Activated CD8-positive, alpha-beta memory T cell treated with anti-CD3 and anti-CD28 coated beads, Interleukin-2, amount 10 ng/mL, durations not matched to agents 7 days and 5 days (primary cell): ENCODE measurements at regions not wholly inside any gene's neighbourhood (a gene's known extent, or its start where the extent isn't known, plus 50 kb on each side); places are given as distances from the start of the nearest gene placed in this dataset.

Experiments
- ATAC-seq: fragments of 150-1000 bp; cut with Tn5 transposase; one replicate; pipeline ENCODE4 v1.10.0; 2021; ENCODE audit warnings: moderate library complexity
- CTCF ChIA-PET: fragments of 350-600 bp; sonication (Branson Sonifier 250); formaldehyde crosslinking; loops from one replicate; lab custom pipeline; 2021; ENCODE audit warnings: antibody characterized with exemption; lab: Charles Lee
- DNase-seq: peaks from one replicate; pipeline ENCODE4 v3.0.0-alpha.2; 2020
- H3K27ac Mint-ChIP-seq: one replicate; pipeline ENCODE4 v1.8.0; 2021; ENCODE audit warnings: mild to moderate bottlenecking, mixed read lengths
- H3K27me3 Mint-ChIP-seq: one replicate; pipeline ENCODE4 v1.8.0; 2021; ENCODE audit warnings: mixed read lengths
- H3K36me3 Mint-ChIP-seq: one replicate; pipeline ENCODE4 v1.8.0; 2021; ENCODE audit warnings: mild to moderate bottlenecking, mixed read lengths
- H3K4me1 Mint-ChIP-seq: one replicate; pipeline ENCODE4 v1.8.0; 2021; ENCODE audit warnings: mixed read lengths
- H3K4me3 Mint-ChIP-seq: one replicate; pipeline ENCODE4 v1.8.0; 2021; ENCODE audit warnings: mild to moderate bottlenecking, moderate library complexity, mixed read lengths
- H3K9me3 Mint-ChIP-seq: one replicate; pipeline ENCODE4 v1.8.0; 2022; ENCODE audit warnings: low read depth, mixed read lengths

DNA sequence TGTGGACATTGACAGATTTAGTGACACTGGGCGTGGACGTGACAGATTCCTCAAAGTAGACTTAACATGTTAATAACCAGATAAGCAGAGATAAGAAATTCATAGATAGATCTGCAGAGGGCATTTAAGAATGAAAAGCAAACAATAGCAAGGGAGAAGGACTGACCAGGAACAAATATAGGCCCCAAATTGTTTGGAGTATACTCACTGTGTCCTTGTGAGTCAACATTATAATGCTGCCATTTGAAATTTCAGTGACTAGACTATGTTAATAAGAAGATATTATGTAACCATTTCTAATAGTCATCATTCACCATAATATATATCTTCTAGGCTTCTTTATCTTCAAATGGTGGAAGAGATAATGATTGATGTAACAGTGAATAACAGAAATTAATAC, 78.1 kb upstream of the SLC38A11 start:
- CTCF ChIA-PET = no interaction called here
- H3K9me3 Mint-ChIP-seq = no peaks in the 10 kb centered on the region

DNA sequence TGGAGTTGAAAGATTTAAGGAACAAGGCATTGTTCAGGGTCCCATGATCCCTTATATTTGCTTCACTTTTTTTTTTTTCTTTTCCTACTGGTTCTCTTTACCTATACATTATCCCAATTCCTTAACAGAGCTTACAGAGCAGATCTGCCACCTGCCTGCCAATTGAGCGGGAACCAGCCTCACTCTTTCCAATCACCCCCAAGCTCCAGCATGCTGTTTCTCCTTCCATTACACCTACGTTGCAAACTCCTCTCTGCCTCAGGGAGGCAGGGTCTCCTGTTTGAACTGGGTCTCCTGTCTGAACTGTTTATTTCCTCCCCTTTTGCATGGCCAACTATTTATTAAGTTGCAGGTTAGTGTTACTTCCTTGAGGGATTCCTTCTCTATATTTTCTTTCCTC, 77.2 kb upstream of the SLC38A11 start:
- Mint-ChIP-seq H3K27me3 (no peaks in the 10 kb centered on the region), H3K4me1 (no peaks in the 10 kb centered on the region), H3K9me3 (no peaks in the 10 kb centered on the region), H3K4me3 (no peak overlapping the region), H3K36me3 (no peaks in the 10 kb centered on the region), H3K27ac (no peak overlapping the region)
- DNase-seq = no peak
- CTCF ChIA-PET = no interaction called here
- ATAC-seq = no peak

More for the DNA sequence above, 78.1 kb upstream of the SLC38A11 start:
- Mint-ChIP-seq H3K36me3 (no peaks in the 10 kb centered on the region), H3K27ac (no peak overlapping the region), H3K4me1 (no peaks in the 10 kb centered on the region), H3K27me3 (no peaks in the 10 kb centered on the region), H3K4me3 (no peak overlapping the region)
- no peak for ATAC-seq
- DNase-seq = no peak

DNA sequence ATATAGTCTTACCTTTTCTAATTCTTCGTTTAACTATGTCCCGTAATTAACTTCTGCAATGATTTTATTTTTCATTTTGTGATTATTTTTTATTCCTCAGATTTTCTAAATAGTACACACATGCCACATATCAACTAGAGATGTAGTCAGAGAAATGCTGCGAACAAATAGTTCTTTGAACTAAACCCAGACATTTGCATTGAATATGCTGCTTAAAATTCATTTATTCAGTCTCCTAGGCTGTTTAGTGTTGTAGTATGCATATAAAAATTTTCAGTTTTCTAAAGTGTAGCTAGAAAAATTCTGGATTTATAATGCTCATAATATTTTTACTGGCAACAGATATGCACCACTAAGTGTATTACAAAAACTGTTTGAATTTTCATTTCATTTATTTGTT, 68.9 kb upstream of the SLC38A11 start:
- ATAC-seq (no peak), DNase-seq (no peak)
- CTCF ChIA-PET = no interaction called here
- no peaks in the 10 kb centered on the region for H3K9me3 Mint-ChIP-seq
- H3K4me1 Mint-ChIP-seq = no peaks in the 10 kb centered on the region
- no peak overlapping the region for H3K27ac Mint-ChIP-seq
- no peaks in the 10 kb centered on the region for H3K36me3 Mint-ChIP-seq
- H3K27me3 Mint-ChIP-seq = no peaks in the 10 kb centered on the region
- H3K4me3 Mint-ChIP-seq = no peak overlapping the region

DNA sequence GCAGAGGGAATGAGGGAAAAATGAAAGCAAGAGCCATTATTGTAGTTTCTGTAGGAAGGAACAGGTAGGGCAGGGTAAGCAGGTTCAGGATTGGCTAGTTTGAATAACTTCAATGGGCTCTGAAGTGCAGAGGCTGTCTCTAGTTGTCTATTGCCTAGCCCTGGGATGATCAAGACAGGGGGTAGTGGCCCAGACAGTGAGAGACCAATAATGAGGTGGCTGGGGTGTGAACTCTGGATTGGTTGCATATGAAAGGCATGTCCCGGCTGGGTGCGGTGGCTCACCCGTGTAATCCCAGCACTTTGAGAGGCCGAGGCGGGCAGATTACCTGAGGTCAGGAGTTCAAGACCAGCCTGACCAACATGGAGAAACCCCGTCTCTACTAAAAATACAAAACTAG, 67.5 kb upstream of the SLC38A11 start:
- no peak for DNase-seq
- H3K4me3 Mint-ChIP-seq = no peak overlapping the region
- H3K9me3 Mint-ChIP-seq = no peaks in the 10 kb centered on the region
- CTCF ChIA-PET = no interaction called here
- no peaks in the 10 kb centered on the region for H3K27me3 Mint-ChIP-seq
- ATAC-seq = no peak
- no peaks in the 10 kb centered on the region for H3K4me1 Mint-ChIP-seq
- H3K36me3 Mint-ChIP-seq = no peaks in the 10 kb centered on the region
- H3K27ac Mint-ChIP-seq = no peak overlapping the region

DNA sequence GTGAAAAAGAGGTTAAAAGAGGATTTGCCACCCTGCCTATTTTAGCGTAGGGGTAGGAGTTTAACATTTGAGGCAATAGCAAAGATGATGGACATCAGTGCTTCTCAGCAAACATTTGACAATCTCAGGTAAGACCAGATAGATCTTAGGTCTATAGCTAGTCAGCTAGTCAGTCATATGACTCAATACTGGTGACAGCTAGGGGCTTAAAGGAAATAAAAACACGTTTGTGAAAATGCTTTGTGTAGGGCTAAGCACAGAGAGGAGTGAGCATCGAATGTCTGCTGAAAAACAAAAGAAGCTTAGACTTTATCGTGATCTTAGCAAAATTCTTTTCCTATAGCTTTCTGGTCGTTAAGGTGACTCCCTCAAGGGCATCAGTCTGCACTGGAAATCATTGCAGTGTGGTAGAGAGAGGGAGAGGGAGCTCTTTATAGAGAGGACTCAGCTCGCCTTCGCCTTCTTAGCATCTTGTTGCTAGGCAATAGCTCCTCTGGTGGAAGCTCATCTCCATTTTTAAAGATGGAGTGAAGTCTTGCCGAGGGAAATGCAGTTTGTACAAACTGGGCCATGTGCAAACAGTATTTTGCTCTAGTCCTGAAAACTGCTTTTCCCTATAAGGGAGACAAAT, 62.8 kb upstream of the SLC38A11 start:
- no peaks in the 10 kb centered on the region for H3K4me1 Mint-ChIP-seq
- DNase-seq = no peak
- no peaks in the 10 kb centered on the region for H3K36me3 Mint-ChIP-seq
- ATAC-seq = no peak
- H3K27me3 Mint-ChIP-seq = peaks cover 2% of the 10 kb centered on the region
- CTCF ChIA-PET = interaction anchor here (0.6 to 4.9 kb wide), 2 partner anchors 22 to 186 kb away, joined by 3 to 26 read pairs; partner anchors contain the start of gene SCN3A
- no peak overlapping the region for H3K4me3 Mint-ChIP-seq
- no peak overlapping the region for H3K27ac Mint-ChIP-seq
- H3K9me3 Mint-ChIP-seq = no peaks in the 10 kb centered on the region

DNA sequence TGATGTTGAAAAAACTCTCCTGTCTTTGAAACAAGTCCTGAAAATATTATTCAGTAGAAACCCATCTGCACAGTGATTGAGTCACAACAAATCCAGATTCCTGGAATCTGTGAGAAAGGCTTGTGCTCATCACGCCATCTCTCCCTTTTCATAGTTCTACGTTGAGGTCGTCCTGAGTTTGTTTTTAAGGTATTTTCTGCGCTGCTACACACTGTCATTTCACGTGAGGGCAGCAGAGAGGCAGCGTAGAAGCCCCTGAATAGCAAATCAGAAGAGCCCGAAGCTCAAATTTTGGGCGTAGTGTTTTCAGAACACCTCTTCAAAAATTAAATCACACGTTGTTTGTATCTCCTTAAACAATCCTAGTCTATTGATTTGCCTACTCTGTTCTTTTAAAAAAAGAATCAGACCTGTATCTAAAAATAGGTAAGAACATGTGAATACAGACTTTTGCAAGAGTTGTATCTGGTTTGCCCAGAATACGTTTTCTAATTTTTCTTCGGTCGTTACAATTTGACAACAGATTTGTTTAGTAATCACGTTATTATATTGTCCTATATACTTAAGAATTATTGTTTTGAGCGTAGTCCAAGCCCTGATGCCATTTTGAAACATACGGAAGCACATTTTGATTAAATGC, 61.6 kb upstream of the SLC38A11 start:
- DNase-seq = no peak
- peaks cover 2% of the 10 kb centered on the region for H3K27me3 Mint-ChIP-seq
- no peak overlapping the region for H3K4me3 Mint-ChIP-seq
- ATAC-seq = peak; percentile 49
- no peaks in the 10 kb centered on the region for H3K36me3 Mint-ChIP-seq
- no peak overlapping the region for H3K27ac Mint-ChIP-seq
- H3K4me1 Mint-ChIP-seq = no peaks in the 10 kb centered on the region
- H3K9me3 Mint-ChIP-seq = no peaks in the 10 kb centered on the region
- CTCF ChIA-PET = interaction anchor here (0.9 to 4.9 kb wide), 4 partner anchors 24 to 858 kb away, joined by 3 to 26 read pairs (median 5); partner anchors contain the start of gene SCN3A

DNA sequence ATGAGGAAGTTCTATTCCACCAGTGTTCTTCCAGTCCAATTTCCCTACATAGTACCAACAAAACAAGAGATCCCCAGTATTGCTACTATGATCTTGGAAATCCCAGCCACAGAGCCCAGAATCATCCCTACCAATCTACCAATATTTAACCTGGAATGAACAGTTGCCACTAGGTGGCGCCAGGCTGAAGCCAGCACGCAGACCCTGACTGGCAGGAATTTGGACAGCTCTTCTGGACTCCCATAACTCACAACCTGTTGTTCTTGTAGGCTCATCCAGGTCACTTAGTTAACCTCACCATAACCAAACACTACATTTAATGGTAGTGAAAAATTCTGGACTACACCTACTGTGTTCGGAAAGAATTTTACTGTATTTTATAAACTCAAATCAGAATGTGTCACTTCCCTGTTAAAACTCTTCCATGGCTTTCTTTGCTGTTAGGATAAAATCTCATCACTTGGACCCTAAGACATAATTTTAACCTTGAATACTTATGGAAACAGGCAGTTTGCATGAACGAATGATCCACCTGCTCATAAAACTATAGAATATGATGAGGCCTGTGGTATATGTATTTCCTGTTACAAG, 59.8 kb upstream of the SLC38A11 start:
- H3K27ac Mint-ChIP-seq = no peak overlapping the region
- H3K4me1 Mint-ChIP-seq = no peaks in the 10 kb centered on the region
- DNase-seq (peak; percentile 60), ATAC-seq (peak; percentile 57)
- CTCF ChIA-PET = interaction anchor here (0.5 to 4.9 kb wide), 4 partner anchors 14 to 261 kb away, joined by 3 to 26 read pairs (median 4); partner anchors contain the start of gene SCN3A
- no peaks in the 10 kb centered on the region for H3K9me3 Mint-ChIP-seq
- no peak overlapping the region for H3K4me3 Mint-ChIP-seq
- H3K27me3 Mint-ChIP-seq = peaks cover 2% of the 10 kb centered on the region
- H3K36me3 Mint-ChIP-seq = no peaks in the 10 kb centered on the region

DNA sequence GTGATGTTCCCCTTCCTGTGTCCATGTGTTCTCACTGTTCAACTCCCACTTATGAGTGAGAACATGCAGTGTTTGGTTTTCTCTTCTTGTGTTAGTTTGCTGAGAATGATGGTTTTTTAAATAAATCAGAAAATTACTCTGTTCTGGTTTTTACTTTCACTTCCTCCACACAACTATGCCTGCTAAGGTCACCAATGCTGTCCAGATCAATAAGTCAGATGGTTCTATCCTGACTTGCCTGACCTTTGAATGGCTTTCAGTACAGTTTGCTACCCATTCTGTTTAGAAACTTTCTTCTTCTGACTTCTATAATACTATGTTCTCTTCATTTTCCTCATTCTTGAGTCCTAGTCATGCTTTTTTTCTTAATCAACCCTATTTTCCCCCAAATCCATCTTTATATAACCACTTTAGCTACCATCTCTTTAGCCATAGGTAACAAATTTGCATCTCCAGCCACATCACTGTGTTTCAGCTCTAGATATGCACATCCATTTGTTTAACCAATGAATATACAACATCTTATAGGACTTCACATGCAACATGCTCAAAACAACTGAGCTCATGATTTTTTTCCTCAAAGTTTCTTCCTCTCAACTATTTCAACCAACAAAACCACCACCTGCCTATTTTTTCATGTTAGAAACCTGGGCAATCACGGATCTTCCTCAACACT, 58.8 kb upstream of the SLC38A11 start:
- DNase-seq = no peak
- no peak overlapping the region for H3K27ac Mint-ChIP-seq
- H3K4me3 Mint-ChIP-seq = no peak overlapping the region
- H3K4me1 Mint-ChIP-seq = no peaks in the 10 kb centered on the region
- H3K9me3 Mint-ChIP-seq = no peaks in the 10 kb centered on the region
- H3K27me3 Mint-ChIP-seq = peaks cover 2% of the 10 kb centered on the region
- H3K36me3 Mint-ChIP-seq = no peaks in the 10 kb centered on the region
- no peak for ATAC-seq
- CTCF ChIA-PET = interaction anchor here (1.3 to 4.9 kb wide), 3 partner anchors 15 to 190 kb away, joined by 3 to 26 read pairs (median 5); partner anchors contain the start of gene SCN3A

DNA sequence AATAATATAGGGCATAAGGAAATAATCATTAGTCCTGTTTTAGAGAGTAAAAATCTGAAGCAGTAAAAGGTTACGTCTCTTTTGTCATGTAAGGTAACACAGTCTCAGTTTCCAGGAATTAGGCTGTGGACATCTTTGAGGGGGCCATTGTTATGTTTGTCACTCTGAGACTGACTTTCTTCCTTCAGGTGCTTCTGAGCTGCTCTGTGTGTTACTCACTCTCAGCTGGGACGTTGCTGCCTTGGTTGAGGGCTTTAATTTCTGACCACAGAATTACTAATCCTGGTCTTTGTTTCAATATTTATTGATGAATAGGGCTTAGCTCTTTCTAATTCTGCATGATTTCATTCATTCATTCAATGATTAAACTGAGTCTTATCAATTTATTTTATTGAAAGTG, 55.9 kb upstream of the SLC38A11 start:
- Mint-ChIP-seq H3K27ac (no peak overlapping the region), H3K4me3 (no peak overlapping the region), H3K27me3 (peaks cover 7% of the 10 kb centered on the region), H3K4me1 (no peaks in the 10 kb centered on the region), H3K36me3 (no peaks in the 10 kb centered on the region), H3K9me3 (no peaks in the 10 kb centered on the region)
- no peak for ATAC-seq
- CTCF ChIA-PET = no interaction called here
- no peak for DNase-seq

DNA sequence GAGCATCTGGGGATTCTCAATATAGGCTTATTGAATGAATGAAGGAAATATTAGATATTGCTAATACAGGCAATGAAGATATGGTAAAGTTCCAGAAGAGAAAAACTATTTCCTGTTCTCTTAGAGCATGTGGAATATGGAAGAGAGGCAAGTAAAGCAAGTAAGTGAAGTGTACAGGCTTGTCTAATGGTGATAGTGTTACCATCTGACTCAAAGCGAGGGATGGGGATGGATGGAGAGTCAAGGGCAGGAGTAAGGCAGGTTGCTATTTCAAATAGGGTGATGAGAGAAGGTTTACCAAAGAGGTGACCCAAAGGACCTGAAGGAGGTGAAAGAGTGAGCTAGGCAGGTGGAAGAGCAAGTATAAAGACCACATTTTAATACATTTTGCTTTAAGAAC, 55.2 kb upstream of the SLC38A11 start:
- Mint-ChIP-seq H3K36me3 (no peaks in the 10 kb centered on the region), H3K9me3 (no peaks in the 10 kb centered on the region), H3K27me3 (peaks cover 9% of the 10 kb centered on the region), H3K4me3 (no peak overlapping the region), H3K27ac (no peak overlapping the region), H3K4me1 (no peaks in the 10 kb centered on the region)
- CTCF ChIA-PET = no interaction called here
- ATAC-seq = no peak
- no peak for DNase-seq

DNA sequence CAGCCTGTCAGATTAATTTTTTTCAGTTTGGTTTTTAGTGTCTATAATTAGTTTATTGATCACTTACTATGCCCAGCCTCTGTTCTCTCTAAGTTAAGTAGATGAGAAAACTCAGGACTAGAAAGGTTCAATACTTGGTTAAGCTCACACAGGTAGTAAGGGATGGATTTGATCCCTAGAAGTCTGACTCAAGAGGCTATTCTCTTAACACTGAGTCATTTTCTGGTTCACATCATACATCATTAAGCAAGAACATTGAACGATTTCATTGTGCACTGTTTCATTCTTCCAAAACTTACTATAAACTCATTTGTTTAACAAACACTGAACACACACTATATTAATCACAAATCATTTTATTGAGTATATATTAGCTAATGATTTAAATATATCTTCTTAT, 54.1 kb upstream of the SLC38A11 start:
- Mint-ChIP-seq H3K4me1 (no peaks in the 10 kb centered on the region), H3K9me3 (no peaks in the 10 kb centered on the region), H3K4me3 (no peak overlapping the region), H3K27me3 (peaks cover 9% of the 10 kb centered on the region), H3K27ac (no peak overlapping the region), H3K36me3 (no peaks in the 10 kb centered on the region)
- DNase-seq (no peak), ATAC-seq (no peak)
- CTCF ChIA-PET = no interaction called here

DNA sequence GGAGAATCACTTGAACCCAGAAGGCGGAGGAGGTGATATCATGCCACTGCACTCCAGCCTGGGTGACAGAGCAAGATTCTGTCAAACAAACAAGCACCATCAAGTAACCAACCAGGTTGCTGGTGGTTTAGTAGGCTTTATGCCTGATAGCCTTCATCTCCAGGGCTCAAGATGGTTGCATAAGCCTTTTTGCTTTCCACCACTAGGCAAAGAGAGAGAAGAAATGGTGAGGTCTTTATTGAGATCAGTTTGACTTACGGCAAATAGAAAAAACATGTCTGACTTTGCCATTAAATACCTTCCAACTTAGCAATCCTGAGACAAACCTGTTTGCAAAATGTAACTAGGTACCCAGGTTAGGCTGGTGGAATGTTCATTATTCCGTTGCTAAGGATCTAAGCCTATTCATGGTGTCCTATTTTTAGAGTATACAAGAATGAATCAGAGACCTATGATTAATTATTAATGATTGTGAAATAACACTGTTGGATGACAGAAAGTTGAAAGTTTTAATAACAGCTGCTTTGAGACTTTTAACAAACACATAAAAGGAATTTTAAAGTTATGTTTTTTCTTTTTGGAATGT, 53.5 kb upstream of the SLC38A11 start:
- no peak overlapping the region for H3K4me3 Mint-ChIP-seq
- CTCF ChIA-PET = no interaction called here
- ATAC-seq (no peak), DNase-seq (no peak)
- peaks cover 6% of the 10 kb centered on the region for H3K27me3 Mint-ChIP-seq
- H3K4me1 Mint-ChIP-seq = no peaks in the 10 kb centered on the region
- H3K36me3 Mint-ChIP-seq = no peaks in the 10 kb centered on the region
- no peaks in the 10 kb centered on the region for H3K9me3 Mint-ChIP-seq
- H3K27ac Mint-ChIP-seq = no peak overlapping the region

DNA sequence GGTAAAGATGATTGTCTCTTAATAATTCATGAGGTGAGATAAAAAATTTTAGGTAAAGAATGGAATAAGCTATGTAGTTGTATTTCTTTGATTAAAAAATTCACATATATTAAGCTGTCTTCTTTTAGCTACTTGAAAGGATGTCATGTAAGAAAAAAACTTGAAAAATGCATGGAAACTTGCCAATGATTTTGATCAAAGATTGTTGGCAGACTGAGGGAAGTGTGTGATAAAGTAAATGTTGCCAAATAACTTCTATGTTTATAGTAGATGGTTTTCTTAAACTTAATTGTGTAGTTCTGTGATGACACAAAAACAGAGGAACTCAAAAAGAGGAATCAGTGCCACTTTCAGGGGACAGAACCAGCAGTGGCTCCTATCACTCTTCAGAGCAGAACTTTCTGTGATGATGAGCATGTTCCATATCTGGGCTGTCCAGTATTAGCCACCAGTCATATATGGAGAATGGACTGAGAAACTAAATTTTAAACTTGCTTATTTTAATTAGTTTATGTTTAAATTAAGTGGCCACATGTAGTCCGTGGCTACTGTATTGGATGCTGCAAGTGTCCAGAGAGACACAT, 51.9 kb upstream of the SLC38A11 start:
- ATAC-seq (no peak), DNase-seq (no peak)
- Mint-ChIP-seq H3K27ac (no peak overlapping the region), H3K27me3 (peaks cover 6% of the 10 kb centered on the region), H3K36me3 (no peaks in the 10 kb centered on the region), H3K9me3 (no peaks in the 10 kb centered on the region), H3K4me1 (no peaks in the 10 kb centered on the region), H3K4me3 (no peak overlapping the region)
- CTCF ChIA-PET = interaction anchor here (1.2 kb wide), 1 partner anchor 14 kb away, joined by 4 read pairs; no protein-coding TSS in a partner anchor
